ENCODE measurements at regions not wholly inside any gene's neighbourhood (a gene's known extent, or its start where the extent isn't known, plus 50 kb on each side); places are given as distances from the start of the nearest gene placed in this dataset.

DNA sequence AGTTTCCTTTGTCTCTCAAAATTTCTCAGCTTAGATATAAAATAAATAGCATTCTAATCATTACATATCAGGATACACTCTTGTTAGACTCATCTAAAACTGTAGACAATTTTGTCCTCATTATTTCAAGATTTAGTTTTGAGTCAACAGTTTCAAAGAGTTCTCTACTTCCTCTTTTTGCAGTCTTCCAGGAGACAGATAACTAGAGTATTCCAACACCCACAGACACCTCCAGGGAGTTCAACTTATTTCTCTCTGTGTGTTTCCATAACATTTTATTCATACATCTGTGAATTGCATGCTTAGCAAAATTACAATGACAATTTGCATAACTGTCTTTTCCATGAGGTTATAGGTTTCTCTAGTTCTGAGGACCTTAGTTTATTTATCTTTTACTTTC is 166.6 kb upstream of the HNMT start:
- Histone ChIP-seq H3K9ac (ENCODE audit: low read depth, low read length) (no peak overlapping the region), H3K9me3 (ENCODE audit: insufficient read depth, low read depth, low read length) (peaks cover 20% of the 10 kb centered on the region), H3K4me1 (ENCODE audit: insufficient read depth, low read length) (no peaks in the 10 kb centered on the region), H3K36me3 (ENCODE audit: insufficient read depth, low read depth, low read length) (no peaks in the 10 kb centered on the region), H3K4me3 (ENCODE audit: low read length) (no peak overlapping the region), H3K27me3 (ENCODE audit: insufficient read depth, low read length) (no peaks in the 10 kb centered on the region), H3K27ac (ENCODE audit: low read length) (no peak overlapping the region)

- peaks cover 16% of the 10 kb centered on the region for H3K9me3 ChIP-seq (ENCODE audit: insufficient read depth, low read depth, low read length)
- no peak overlapping the region for H3K4me3 ChIP-seq (ENCODE audit: low read length)
- no peaks in the 10 kb centered on the region for H3K4me1 ChIP-seq (ENCODE audit: insufficient read depth, low read length)
- no peaks in the 10 kb centered on the region for H3K27me3 ChIP-seq (ENCODE audit: insufficient read depth, low read length)
- H3K36me3 ChIP-seq (ENCODE audit: insufficient read depth, low read depth, low read length) = no peaks in the 10 kb centered on the region
- H3K9ac ChIP-seq (ENCODE audit: low read depth, low read length) = no peak overlapping the region
- no peak overlapping the region for H3K27ac ChIP-seq (ENCODE audit: low read length)
Observed at GRCh38 chr2:137799600-137799999, 164.7 kb upstream of the HNMT start.

DNA sequence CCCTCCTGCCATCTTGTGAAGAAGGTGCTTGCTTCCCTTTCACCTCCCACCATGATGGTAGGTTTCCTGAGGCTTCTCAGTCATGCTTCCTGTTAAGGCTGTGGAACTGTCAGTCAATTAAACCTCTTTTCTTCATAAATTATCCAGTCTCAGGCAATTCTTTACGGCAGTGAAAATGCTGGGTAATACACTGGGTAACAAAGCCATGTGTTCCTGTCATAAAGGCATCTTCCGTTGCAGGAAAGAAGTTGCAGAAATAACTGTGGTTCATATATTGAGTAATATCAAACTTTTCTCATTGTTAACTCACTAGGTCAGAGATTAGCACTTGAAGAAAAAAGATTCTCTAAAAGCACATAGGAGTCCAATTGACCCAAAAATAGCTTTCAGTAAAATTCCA is 163.9 kb upstream of the HNMT start:
- no peaks in the 10 kb centered on the region for H3K27me3 ChIP-seq (ENCODE audit: insufficient read depth, low read length)
- no peak overlapping the region for H3K4me3 ChIP-seq (ENCODE audit: low read length)
- peaks cover 16% of the 10 kb centered on the region for H3K9me3 ChIP-seq (ENCODE audit: insufficient read depth, low read depth, low read length)
- no peak overlapping the region for H3K27ac ChIP-seq (ENCODE audit: low read length)
- no peaks in the 10 kb centered on the region for H3K4me1 ChIP-seq (ENCODE audit: insufficient read depth, low read length)
- H3K9ac ChIP-seq (ENCODE audit: low read depth, low read length) = no peak overlapping the region
- H3K36me3 ChIP-seq (ENCODE audit: insufficient read depth, low read depth, low read length) = no peaks in the 10 kb centered on the region

- H3K27me3 ChIP-seq (ENCODE audit: insufficient read depth, low read length) = no peaks in the 10 kb centered on the region
- H3K9me3 ChIP-seq (ENCODE audit: insufficient read depth, low read depth, low read length) = peaks cover 16% of the 10 kb centered on the region
- no peaks in the 10 kb centered on the region for H3K36me3 ChIP-seq (ENCODE audit: insufficient read depth, low read depth, low read length)
- H3K9ac ChIP-seq (ENCODE audit: low read depth, low read length) = no peak overlapping the region
- H3K4me3 ChIP-seq (ENCODE audit: low read length) = no peak overlapping the region
- no peak overlapping the region for H3K27ac ChIP-seq (ENCODE audit: low read length)
- no peaks in the 10 kb centered on the region for H3K4me1 ChIP-seq (ENCODE audit: insufficient read depth, low read length)
Observed at GRCh38 chr2:137801228-137801627, 163.0 kb upstream of the HNMT start.

- Histone ChIP-seq H3K4me1 (ENCODE audit: insufficient read depth, low read length) (no peaks in the 10 kb centered on the region), H3K4me3 (ENCODE audit: low read length) (no peak overlapping the region)
Observed at GRCh38 chr2:137802038-137802437, 162.2 kb upstream of the HNMT start.

DNA sequence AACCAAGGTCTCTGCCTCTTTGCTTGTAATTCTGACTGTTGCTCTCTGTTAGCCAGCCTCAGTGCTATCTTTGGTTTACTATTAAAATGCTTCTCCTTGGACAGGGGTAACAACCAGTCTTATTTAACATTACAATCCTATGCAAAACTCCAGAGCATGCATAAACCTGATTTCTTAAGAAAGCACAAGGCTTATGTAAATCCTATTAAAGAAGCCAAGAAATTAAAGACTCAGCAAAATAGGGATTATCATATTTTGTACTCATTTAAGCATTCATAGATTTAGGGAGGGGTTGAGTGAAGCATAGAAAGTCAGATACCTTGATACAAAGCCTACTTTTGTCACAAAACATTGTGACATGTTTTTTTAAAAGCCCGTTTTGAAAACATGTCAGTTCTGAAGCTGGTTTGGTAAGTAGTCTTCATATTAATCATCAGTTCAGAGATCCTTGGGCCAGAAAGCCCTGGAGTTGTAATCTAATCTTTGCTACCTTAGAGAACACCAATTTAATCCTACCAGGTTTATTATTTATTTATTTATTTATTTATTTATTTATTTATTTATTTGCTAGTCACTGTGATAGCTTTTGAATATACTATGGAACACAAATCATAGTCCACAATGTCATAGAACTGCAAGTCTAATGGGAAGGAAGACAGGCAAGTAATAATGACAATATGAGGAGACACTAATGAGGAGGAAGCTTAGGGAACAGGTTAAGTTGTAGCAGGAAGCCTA is 158.0 kb upstream of the HNMT start:
- Histone ChIP-seq H3K4me1 (ENCODE audit: insufficient read depth, low read length) (no peaks in the 10 kb centered on the region), H3K36me3 (ENCODE audit: insufficient read depth, low read depth, low read length) (no peaks in the 10 kb centered on the region), H3K9ac (ENCODE audit: low read depth, low read length) (no peak overlapping the region), H3K9me3 (ENCODE audit: insufficient read depth, low read depth, low read length) (peaks cover 11% of the 10 kb centered on the region), H3K27ac (ENCODE audit: low read length) (no peak overlapping the region), H3K27me3 (ENCODE audit: insufficient read depth, low read length) (no peaks in the 10 kb centered on the region), H3K4me3 (ENCODE audit: low read length) (no peak overlapping the region)

More at GRCh38 chr2:137802038-137802437, 162.2 kb upstream of the HNMT start:
- peaks cover 16% of the 10 kb centered on the region for H3K9me3 ChIP-seq (ENCODE audit: insufficient read depth, low read depth, low read length)
- no peak overlapping the region for H3K9ac ChIP-seq (ENCODE audit: low read depth, low read length)
- H3K27ac ChIP-seq (ENCODE audit: low read length) = no peak overlapping the region
- H3K27me3 ChIP-seq (ENCODE audit: insufficient read depth, low read length) = no peaks in the 10 kb centered on the region
- no peaks in the 10 kb centered on the region for H3K36me3 ChIP-seq (ENCODE audit: insufficient read depth, low read depth, low read length)

DNA sequence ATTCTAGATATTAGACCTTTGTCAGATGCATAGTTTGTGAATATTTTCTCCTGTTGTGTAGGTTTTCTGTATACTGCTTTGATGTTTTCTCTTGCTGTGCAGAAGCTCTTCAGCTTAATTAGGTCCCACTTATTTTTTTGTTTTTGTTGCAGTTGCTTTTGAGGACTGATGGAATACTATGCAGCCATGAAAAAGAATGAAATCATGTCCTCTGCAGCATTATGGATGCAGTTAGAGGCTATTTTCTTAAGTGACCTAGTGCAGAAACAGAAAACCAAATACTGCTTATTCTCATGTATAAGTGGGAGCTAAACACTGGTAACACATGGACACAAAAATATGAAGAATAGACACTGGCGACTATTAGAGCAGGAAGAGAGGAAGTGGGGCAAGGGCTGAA is 155.0 kb upstream of the HNMT start:
- Histone ChIP-seq H3K36me3 (ENCODE audit: insufficient read depth, low read depth, low read length) (no peaks in the 10 kb centered on the region), H3K9ac (ENCODE audit: low read depth, low read length) (no peak overlapping the region), H3K27me3 (ENCODE audit: insufficient read depth, low read length) (no peaks in the 10 kb centered on the region), H3K4me3 (ENCODE audit: low read length) (no peak overlapping the region), H3K9me3 (ENCODE audit: insufficient read depth, low read depth, low read length) (no peaks in the 10 kb centered on the region; the same call in 1 of the 2 replicates), H3K4me1 (ENCODE audit: insufficient read depth, low read length) (no peaks in the 10 kb centered on the region), H3K27ac (ENCODE audit: low read length) (no peak overlapping the region)

DNA sequence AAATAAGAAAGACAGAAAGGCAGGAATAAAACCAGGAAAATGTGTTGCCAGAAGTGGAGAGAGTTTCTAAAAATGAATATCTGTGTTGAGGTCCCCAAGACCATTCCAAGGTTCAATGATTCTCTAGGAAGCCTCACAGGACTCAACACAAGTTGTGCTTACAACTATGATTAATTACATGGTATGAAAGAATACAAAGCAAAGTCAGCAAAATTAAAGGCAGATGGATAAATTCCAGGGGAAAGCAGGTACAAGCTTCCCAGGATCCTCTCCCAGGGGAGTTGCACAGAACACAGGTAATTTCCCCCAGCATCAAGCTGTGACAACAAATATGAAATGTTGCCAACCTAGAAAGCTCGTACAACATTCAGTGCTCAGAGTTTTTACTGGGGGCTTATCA is 154.4 kb upstream of the HNMT start:
- no peaks in the 10 kb centered on the region for H3K27me3 ChIP-seq (ENCODE audit: insufficient read depth, low read length)
- H3K9me3 ChIP-seq (ENCODE audit: insufficient read depth, low read depth, low read length) = no peaks in the 10 kb centered on the region; the same call in 1 of the 2 replicates
- H3K9ac ChIP-seq (ENCODE audit: low read depth, low read length) = no peak overlapping the region
- no peak overlapping the region for H3K4me3 ChIP-seq (ENCODE audit: low read length)
- H3K36me3 ChIP-seq (ENCODE audit: insufficient read depth, low read depth, low read length) = no peaks in the 10 kb centered on the region
- H3K4me1 ChIP-seq (ENCODE audit: insufficient read depth, low read length) = no peaks in the 10 kb centered on the region
- H3K27ac ChIP-seq (ENCODE audit: low read length) = no peak overlapping the region

GRCh38 chr2:137812517-137812916 is 151.8 kb upstream of the HNMT start:
- Histone ChIP-seq H3K9ac (ENCODE audit: low read depth, low read length) (no peak overlapping the region), H3K4me3 (ENCODE audit: low read length) (no peak overlapping the region), H3K9me3 (ENCODE audit: insufficient read depth, low read depth, low read length) (no peaks in the 10 kb centered on the region; the same call in 1 of the 2 replicates), H3K27me3 (ENCODE audit: insufficient read depth, low read length) (no peaks in the 10 kb centered on the region), H3K36me3 (ENCODE audit: insufficient read depth, low read depth, low read length) (no peaks in the 10 kb centered on the region), H3K4me1 (ENCODE audit: insufficient read depth, low read length) (no peaks in the 10 kb centered on the region), H3K27ac (ENCODE audit: low read length) (no peak overlapping the region)

DNA sequence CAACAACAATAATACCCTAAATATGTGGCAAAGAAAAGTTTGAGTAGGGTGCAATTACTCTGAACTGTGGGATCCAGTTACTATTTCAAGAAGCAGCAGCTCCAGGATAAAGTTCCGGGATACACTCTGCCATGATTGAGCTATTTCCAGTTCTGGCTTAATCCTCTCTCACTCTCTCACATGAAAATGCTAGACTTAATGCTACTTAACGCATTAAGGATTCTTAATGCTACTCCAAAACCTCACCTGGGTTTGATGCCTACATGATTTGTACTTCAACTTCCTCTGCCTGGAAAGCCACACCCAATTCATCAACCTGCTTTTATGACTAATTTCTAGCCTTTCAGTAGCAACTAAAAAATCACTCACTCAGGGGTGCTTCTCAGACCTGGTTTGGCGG is 151.1 kb upstream of the HNMT start:
- Histone ChIP-seq H3K9me3 (ENCODE audit: insufficient read depth, low read depth, low read length) (no peaks in the 10 kb centered on the region; the same call in 1 of the 2 replicates), H3K4me3 (ENCODE audit: low read length) (no peak overlapping the region), H3K9ac (ENCODE audit: low read depth, low read length) (no peak overlapping the region), H3K27ac (ENCODE audit: low read length) (no peak overlapping the region), H3K27me3 (ENCODE audit: insufficient read depth, low read length) (no peaks in the 10 kb centered on the region), H3K4me1 (ENCODE audit: insufficient read depth, low read length) (no peaks in the 10 kb centered on the region), H3K36me3 (ENCODE audit: insufficient read depth, low read depth, low read length) (no peaks in the 10 kb centered on the region)

DNA sequence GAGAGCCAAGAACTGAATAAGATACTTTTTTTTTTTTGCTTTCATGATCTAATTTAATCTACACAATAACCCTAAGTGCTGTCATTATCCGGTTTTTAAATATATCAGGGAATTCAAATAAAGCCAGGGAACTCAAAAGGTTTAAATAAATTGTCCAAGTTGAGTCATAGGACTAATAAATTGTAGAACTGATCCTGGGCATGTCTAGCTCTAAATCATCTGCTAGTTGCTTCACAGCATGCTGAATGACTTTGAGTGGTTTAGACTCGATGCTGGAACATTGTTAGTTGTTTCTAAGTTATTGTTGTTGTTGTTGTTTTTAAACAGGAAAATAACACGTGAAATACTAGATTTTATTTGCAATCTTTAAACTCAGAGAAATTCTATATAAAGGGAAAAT is 147.2 kb upstream of the HNMT start:
- no peak overlapping the region for H3K27ac ChIP-seq (ENCODE audit: low read length)
- H3K27me3 ChIP-seq (ENCODE audit: insufficient read depth, low read length) = no peaks in the 10 kb centered on the region
- no peak overlapping the region for H3K4me3 ChIP-seq (ENCODE audit: low read length)
- no peaks in the 10 kb centered on the region; the same call in 1 of the 2 replicates for H3K9me3 ChIP-seq (ENCODE audit: insufficient read depth, low read depth, low read length)
- no peaks in the 10 kb centered on the region for H3K4me1 ChIP-seq (ENCODE audit: insufficient read depth, low read length)
- no peaks in the 10 kb centered on the region for H3K36me3 ChIP-seq (ENCODE audit: insufficient read depth, low read depth, low read length)
- H3K9ac ChIP-seq (ENCODE audit: low read depth, low read length) = no peak overlapping the region

- no peaks in the 10 kb centered on the region for H3K27me3 ChIP-seq (ENCODE audit: insufficient read depth, low read length)
- no peaks in the 10 kb centered on the region; the same call in 1 of the 2 replicates for H3K9me3 ChIP-seq (ENCODE audit: insufficient read depth, low read depth, low read length)
- no peak overlapping the region for H3K9ac ChIP-seq (ENCODE audit: low read depth, low read length)
- H3K36me3 ChIP-seq (ENCODE audit: insufficient read depth, low read depth, low read length) = no peaks in the 10 kb centered on the region
- peaks cover 8% of the 10 kb centered on the region; the same call in 1 of the 2 replicates for H3K4me1 ChIP-seq (ENCODE audit: insufficient read depth, low read length)
- H3K4me3 ChIP-seq (ENCODE audit: low read length) = no peak overlapping the region
- no peak overlapping the region for H3K27ac ChIP-seq (ENCODE audit: low read length)
Observed at GRCh38 chr2:137823196-137823595, 141.1 kb upstream of the HNMT start.

Measured in iPS-20b (cell line).